T-cell (primary cell): ENCODE measurements at regions not wholly inside any gene's neighbourhood (a gene's known extent, or its start where the extent isn't known, plus 50 kb on each side); places are given as distances from the start of the nearest gene placed in this dataset.
"Not testable (repeated sequence)": the region's sequence is repeated elsewhere in the genome, so short reads cannot be mapped to it uniquely, and the experiment has no call there.

Source experiments
- ATAC-seq, 4 experiments: fragments of 200-7000 bp in 3 of 4; fragments of 150-1000 bp in 1 of 4; cut with Tn5 transposase; replicated peaks in 1 of 4; 1 replicate in 3 of 4; 2 replicates in 1 of 4; pipeline ENCODE4 v1.10.0; 2021; ENCODE audit warnings: moderate library complexity in 3 of 4, mild to moderate bottlenecking in 2 of 4, moderate number of reproducible peaks in 1 of 4
- CTCF ChIA-PET, 2 donors: fragments of 300-600 bp; sonication (Branson Sonifier 250); formaldehyde crosslinking; loops; one replicate each; lab custom pipeline; 2022; ENCODE audit warnings: antibody characterized with exemption in 2 of 2; lab: Charles Lee
- POLR2A ChIA-PET, 2 donors: fragments of 300-600 bp; sonication (Branson Sonifier 250); formaldehyde crosslinking; loops; one replicate each; lab custom pipeline; 2022; ENCODE audit warnings: antibody characterized with exemption in 2 of 2; lab: Charles Lee
- DNase-seq, 35 experiments: peaks; one replicate each; pipeline versions ENCODE4 v3.0.0 to v3.0.0-alpha.2; 2013 to 2023
- H3K27ac ChIP-seq: one replicate; pipeline ENCODE4 v1.5.1; 2013; ENCODE audit warnings: low read length
- H3K27me3 ChIP-seq, 2 experiments: replicated peaks in 1 of 2; 1 replicate in 1 of 2; 2 replicates in 1 of 2; pipeline versions ENCODE4 v1.6.1 to v1.7.0; 2013; ENCODE audit warnings: low read length in 1 of 2, mixed read lengths in 1 of 2; ENCODE audit not compliant: control insufficient read depth in 2 of 2, insufficient read depth in 2 of 2; ENCODE audit errors: extremely low read depth in 1 of 2
- H3K36me3 ChIP-seq, 2 donors: 1 replicate in 1 of 2; 2 replicates in 1 of 2; pipeline versions ENCODE4 v1.6.1 to v1.7.0; 2013; ENCODE audit warnings: low read length in 1 of 2; ENCODE audit not compliant: control insufficient read depth in 2 of 2, insufficient read depth in 1 of 2; ENCODE audit errors: extremely low read depth in 1 of 2
- H3K4me1 ChIP-seq, 2 experiments: 1 replicate in 1 of 2; 2 replicates in 1 of 2; pipeline versions ENCODE4 v1.6.1 to v1.7.0; 2013; ENCODE audit warnings: low read length in 2 of 2, mixed read lengths in 1 of 2; ENCODE audit not compliant: insufficient read depth in 2 of 2, control insufficient read depth in 1 of 2; ENCODE audit errors: extremely low read depth in 1 of 2
- H3K4me3 ChIP-seq, 2 donors: 1 replicate in 1 of 2; 2 replicates in 1 of 2; pipeline versions ENCODE4 v1.5.1 to v1.7.0; 2013; ENCODE audit warnings: mild to moderate bottlenecking in 2 of 2, low read length in 1 of 2, moderate library complexity in 1 of 2; ENCODE audit not compliant: control insufficient read depth in 1 of 2; ENCODE audit errors: extremely low read depth in 1 of 2
- H3K9me3 ChIP-seq: 2 replicates; pipeline ENCODE4 v1.7.0; 2013
- H3K27ac Mint-ChIP-seq, 2 donors: one replicate each; pipeline ENCODE4 v1.8.0; 2020 to 2021; ENCODE audit warnings: mild to moderate bottlenecking in 2 of 2, mixed read lengths in 2 of 2
- H3K27me3 Mint-ChIP-seq, 2 donors: one replicate each; pipeline ENCODE4 v1.8.0; 2021 to 2022; ENCODE audit warnings: mixed read lengths in 2 of 2
- H3K36me3 Mint-ChIP-seq: one replicate; pipeline ENCODE4 v1.8.0; 2021; ENCODE audit warnings: mixed read lengths
- H3K4me1 Mint-ChIP-seq, 3 donors: one replicate each; pipeline ENCODE4 v1.8.0; 2020 to 2022; ENCODE audit warnings: mixed read lengths in 3 of 3, mild to moderate bottlenecking in 1 of 3
- H3K4me3 Mint-ChIP-seq, 3 donors: one replicate each; pipeline ENCODE4 v1.8.0; 2020 to 2022; ENCODE audit warnings: mild to moderate bottlenecking in 3 of 3, mixed read lengths in 3 of 3, moderate library complexity in 3 of 3
- H3K9me3 Mint-ChIP-seq, 3 donors: one replicate each; pipeline ENCODE4 v1.8.0; 2020 to 2022; ENCODE audit warnings: mixed read lengths in 3 of 3
- WGBS: methylation state at CpG from one replicate; pipeline ENCODE4 v1.1.5; 2013; ENCODE audit warnings: missing lambda C conversion rate; ENCODE audit not compliant: insufficient coverage; 5-methylcytosine and 5-hydroxymethylcytosine counted together

- no peaks in the 10 kb centered on the region for H3K9me3 ChIP-seq
- H3K27me3 ChIP-seq: no peaks in the 10 kb centered on the region
- DNase-seq (no peak), ATAC-seq (no peak)
- ChIA-PET POLR2A (no interaction called here), CTCF (no interaction called here)
- H3K36me3 Mint-ChIP-seq: no peaks in the 10 kb centered on the region
- H3K9me3 Mint-ChIP-seq: no peaks in the 10 kb centered on the region
- no peaks in the 10 kb centered on the region for H3K4me1 Mint-ChIP-seq
- H3K36me3 ChIP-seq: no peaks in the 10 kb centered on the region
- no peak overlapping the region for H3K4me3 ChIP-seq
- 100% methylated on average over 1 of the region's 4 CpGs for WGBS
- H3K27ac ChIP-seq: no peak overlapping the region
- H3K27ac Mint-ChIP-seq: no peak overlapping the region
- H3K4me1 ChIP-seq: no peaks in the 10 kb centered on the region
- peaks cover 0 to 12% of the 10 kb centered on the region in 2 donors for H3K27me3 Mint-ChIP-seq
- H3K4me3 Mint-ChIP-seq: no peak overlapping the region
Observed at GRCh38 chrX:47302396-47302795, 68.0 kb upstream of the ZNF157 start.

GRCh38 chrX:47306471-47307023 lies 63.8 kb upstream of the ZNF157 start:
- DNase-seq, H3K27ac Mint-ChIP-seq, H3K4me3 Mint-ChIP-seq, H3K27me3 ChIP-seq, H3K4me1 Mint-ChIP-seq, H3K4me1 ChIP-seq, H3K36me3 Mint-ChIP-seq, CTCF ChIA-PET, POLR2A ChIA-PET, H3K36me3 ChIP-seq, H3K9me3 Mint-ChIP-seq, H3K9me3 ChIP-seq, ATAC-seq, H3K27me3 Mint-ChIP-seq, H3K4me3 ChIP-seq, H3K27ac ChIP-seq: not testable (repeated sequence)
- no CpG with 5 or more reads among the region's 7 CpGs for WGBS

GRCh38 chrX:47311932-47312774 lies 58.2 kb upstream of the ZNF157 start:
- H3K27me3 Mint-ChIP-seq: peaks cover 0 to 13% of the 10 kb centered on the region in 2 donors
- Histone ChIP-seq H3K36me3 (no peaks in the 10 kb centered on the region), H3K27me3 (no peaks in the 10 kb centered on the region), H3K27ac (no peak overlapping the region), H3K4me3 (no peak overlapping the region), H3K4me1 (peaks cover 0 to 3% of the 10 kb centered on the region in 2 experiments), H3K9me3 (no peaks in the 10 kb centered on the region)
- H3K4me1 Mint-ChIP-seq: peaks cover 0 to 4% (median 0%) of the 10 kb centered on the region in 3 donors
- H3K4me3 Mint-ChIP-seq: no peak overlapping the region
- no peak overlapping the region for H3K27ac Mint-ChIP-seq
- CTCF ChIA-PET: interaction anchor here (0.6 to 0.7 kb wide), 4 partner anchors 12 to 211 kb away, joined by 3 to 4 read pairs (median 4); no protein-coding TSS in a partner anchor
- peak in 34 of 35 experiments; percentile 1 to 64 (median 28) for DNase-seq
- POLR2A ChIA-PET: interaction anchor here in 1 of 2 donors (0.6 kb wide), 1 partner anchor 121 kb away, joined by 3 read pairs; no protein-coding TSS in a partner anchor
- H3K9me3 Mint-ChIP-seq: no peaks in the 10 kb centered on the region
- ATAC-seq: peak; percentile 48 to 71 (median 58)
- H3K36me3 Mint-ChIP-seq: no peaks in the 10 kb centered on the region
- WGBS: no CpG with 5 or more reads among the region's 19 CpGs

GRCh38 chrX:47313056-47313455 lies 57.3 kb upstream of the ZNF157 start:
- WGBS: no CpG with 5 or more reads among the region's 5 CpGs
- Histone ChIP-seq H3K4me1 (peaks cover 0 to 3% of the 10 kb centered on the region in 2 experiments), H3K27ac (no peak overlapping the region), H3K4me3 (no peak overlapping the region), H3K9me3 (no peaks in the 10 kb centered on the region), H3K36me3 (no peaks in the 10 kb centered on the region), H3K27me3 (no peaks in the 10 kb centered on the region)
- no peak for DNase-seq
- Mint-ChIP-seq H3K27ac (no peak overlapping the region), H3K27me3 (peaks cover 0 to 13% of the 10 kb centered on the region in 2 donors), H3K36me3 (no peaks in the 10 kb centered on the region), H3K9me3 (no peaks in the 10 kb centered on the region), H3K4me1 (peaks cover 0 to 4% (median 0%) of the 10 kb centered on the region in 3 donors), H3K4me3 (no peak overlapping the region)
- no peak for ATAC-seq
- CTCF ChIA-PET: interaction anchor here in 1 of 2 donors (0.6 kb wide), 1 partner anchor 696 kb away, joined by 3 read pairs; no protein-coding TSS in a partner anchor
- POLR2A ChIA-PET: no interaction called here

- H3K4me1 ChIP-seq: peaks cover 0 to 3% of the 10 kb centered on the region in 2 experiments
- no peaks in the 10 kb centered on the region for H3K9me3 Mint-ChIP-seq
- peaks cover 0 to 13% of the 10 kb centered on the region in 2 donors for H3K27me3 Mint-ChIP-seq
- POLR2A ChIA-PET: interaction anchor here in 1 of 2 donors (0.6 kb wide), 1 partner anchor 67 kb away, joined by 6 read pairs; no protein-coding TSS in a partner anchor
- H3K27ac ChIP-seq: no peak overlapping the region
- CTCF ChIA-PET: no interaction called here
- no peak overlapping the region for H3K4me3 Mint-ChIP-seq
- H3K9me3 ChIP-seq: no peaks in the 10 kb centered on the region
- DNase-seq (no peak), ATAC-seq (no peak)
- no peak overlapping the region for H3K27ac Mint-ChIP-seq
- no peaks in the 10 kb centered on the region for H3K36me3 ChIP-seq
- no peaks in the 10 kb centered on the region for H3K27me3 ChIP-seq
- peaks cover 0 to 4% (median 0%) of the 10 kb centered on the region in 3 donors for H3K4me1 Mint-ChIP-seq
- no peaks in the 10 kb centered on the region for H3K36me3 Mint-ChIP-seq
- no peak overlapping the region for H3K4me3 ChIP-seq
- WGBS: no CpG with 5 or more reads among the region's 14 CpGs
Observed at GRCh38 chrX:47316276-47317025, 53.9 kb upstream of the ZNF157 start.
